GDM1 (cell line): ENCODE measurements at regions not wholly inside any gene's neighbourhood (a gene's known extent, or its start where the extent isn't known, plus 50 kb on each side); places are given as distances from the start of the nearest gene placed in this dataset.
"Not testable (repeated sequence)": the region's sequence is repeated elsewhere in the genome, so short reads cannot be mapped to it uniquely, and the experiment has no call there.

Experiments
- DNase-seq: peaks from one replicate; lab custom pipeline; 2025; lab: John Stamatoyannopoulos, UW

- no peak for DNase-seq
These were observed 90.5 kb upstream of the ALKAL2 start for GRCh38 chr2:378364-378763.

GRCh38 chr2:377414-377813 lies 89.5 kb upstream of the ALKAL2 start:
- DNase-seq, result no peak

- no peak for DNase-seq
These were observed 88.0 kb upstream of the ALKAL2 start for GRCh38 chr2:375956-376307.

GRCh38 chr2:375270-375955 lies 87.5 kb upstream of the ALKAL2 start:
- no peak for DNase-seq

- no peak for DNase-seq
These were observed 80.5 kb upstream of the ALKAL2 start for GRCh38 chr2:368386-368785.

- no peak for DNase-seq
These were observed 79.4 kb upstream of the ALKAL2 start for GRCh38 chr2:367246-367645.

- no peak for DNase-seq
These were observed 78.8 kb upstream of the ALKAL2 start for GRCh38 chr2:366706-367105.

GRCh38 chr2:365367-366275 lies 77.7 kb upstream of the ALKAL2 start:
- DNase-seq, result no peak

GRCh38 chr2:363824-364470 lies 76.1 kb upstream of the ALKAL2 start:
- DNase-seq, result no peak

- no peak for DNase-seq
These were observed 75.0 kb upstream of the ALKAL2 start for GRCh38 chr2:362924-363323.

- DNase-seq, result no peak
These were observed 72.2 kb upstream of the ALKAL2 start for GRCh38 chr2:360124-360523.

- no peak for DNase-seq
These were observed 71.2 kb upstream of the ALKAL2 start for GRCh38 chr2:359047-359446.

- no peak for DNase-seq
These were observed 69.9 kb upstream of the ALKAL2 start for GRCh38 chr2:357811-358210.

- not testable (repeated sequence) for DNase-seq
These were observed 68.4 kb upstream of the ALKAL2 start for GRCh38 chr2:356304-356703.

GRCh38 chr2:355773-356172 lies 67.9 kb upstream of the ALKAL2 start:
- no peak for DNase-seq

GRCh38 chr2:352696-353095 lies 64.8 kb upstream of the ALKAL2 start:
- DNase-seq, result no peak

GRCh38 chr2:349390-349789 lies 61.5 kb upstream of the ALKAL2 start:
- no peak for DNase-seq

- no peak for DNase-seq
These were observed 60.5 kb upstream of the ALKAL2 start for GRCh38 chr2:348361-348916.

- no peak for DNase-seq
These were observed 56.9 kb upstream of the ALKAL2 start for GRCh38 chr2:344811-345210.

GRCh38 chr2:343355-343754 lies 55.5 kb upstream of the ALKAL2 start:
- no peak for DNase-seq

- DNase-seq, result no peak
These were observed 54.0 kb upstream of the ALKAL2 start for GRCh38 chr2:341912-342311.

- DNase-seq, result no peak
These were observed 53.2 kb upstream of the ALKAL2 start for GRCh38 chr2:341017-341542.
